ENCODE measurements at regions not wholly inside any gene's neighbourhood (a gene's known extent, or its start where the extent isn't known, plus 50 kb on each side); places are given as distances from the start of the nearest gene placed in this dataset.

GRCh38 chr4:14293582-14293981, 666.1 kb upstream of the BOD1L1 start:
- TF ChIP-seq CTCF (IDR thresholded peaks at IDR 0.05) (no peak), POLR2A (IDR thresholded peaks at IDR 0.05) (no peak), EP300 (IDR thresholded peaks at IDR 0.05) (no peak)

Data from tibial nerve (tissue), 4 donors.